ENCODE measurements at regions not wholly inside any gene's neighbourhood (a gene's known extent, or its start where the extent isn't known, plus 50 kb on each side); places are given as distances from the start of the nearest gene placed in this dataset.

DNA sequence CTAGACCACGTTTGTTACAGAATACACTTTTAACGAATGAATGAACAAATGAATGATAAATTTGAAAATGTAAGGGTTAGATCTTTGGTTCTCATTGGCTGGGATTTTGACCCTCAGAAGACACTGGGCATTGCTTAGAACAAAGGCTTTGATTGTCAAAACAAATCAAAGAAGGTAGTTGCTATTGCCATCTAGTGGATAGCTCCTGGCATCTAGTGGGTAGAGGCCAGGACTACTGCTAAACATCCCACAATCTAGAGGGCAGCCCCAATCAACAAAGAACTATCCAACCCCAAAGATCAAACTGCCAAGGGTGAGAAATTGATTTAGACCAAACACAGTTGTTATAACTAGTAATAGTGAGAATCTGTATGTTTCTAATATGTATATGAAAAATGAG is 552.3 kb downstream of the KCNJ3 start:
- no peak overlapping the region for H3K27ac Mint-ChIP-seq
- CTCF ChIA-PET: no interaction called here
- no CpG with 5 or more reads among the region's 2 CpGs for WGBS (ENCODE audit: insufficient coverage)
- TF ChIP-seq, protein P1, sequence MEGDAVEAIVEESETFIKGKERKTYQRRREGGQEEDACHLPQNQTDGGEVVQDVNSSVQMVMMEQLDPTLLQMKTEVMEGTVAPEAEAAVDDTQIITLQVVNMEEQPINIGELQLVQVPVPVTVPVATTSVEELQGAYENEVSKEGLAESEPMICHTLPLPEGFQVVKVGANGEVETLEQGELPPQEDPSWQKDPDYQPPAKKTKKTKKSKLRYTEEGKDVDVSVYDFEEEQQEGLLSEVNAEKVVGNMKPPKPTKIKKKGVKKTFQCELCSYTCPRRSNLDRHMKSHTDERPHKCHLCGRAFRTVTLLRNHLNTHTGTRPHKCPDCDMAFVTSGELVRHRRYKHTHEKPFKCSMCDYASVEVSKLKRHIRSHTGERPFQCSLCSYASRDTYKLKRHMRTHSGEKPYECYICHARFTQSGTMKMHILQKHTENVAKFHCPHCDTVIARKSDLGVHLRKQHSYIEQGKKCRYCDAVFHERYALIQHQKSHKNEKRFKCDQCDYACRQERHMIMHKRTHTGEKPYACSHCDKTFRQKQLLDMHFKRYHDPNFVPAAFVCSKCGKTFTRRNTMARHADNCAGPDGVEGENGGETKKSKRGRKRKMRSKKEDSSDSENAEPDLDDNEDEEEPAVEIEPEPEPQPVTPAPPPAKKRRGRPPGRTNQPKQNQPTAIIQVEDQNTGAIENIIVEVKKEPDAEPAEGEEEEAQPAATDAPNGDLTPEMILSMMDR (IDR thresholded peaks at IDR 0.05): no peak
- no peak for TF ChIP-seq EZH2 (IDR thresholded peaks at IDR 0.05; ENCODE audit: borderline replicate concordance, insufficient read depth, low read depth, low read length, poor library complexity, severe bottlenecking)
- Histone ChIP-seq H3K79me2 (ENCODE audit: control insufficient read depth, insufficient read depth, low read length) (no peaks in the 10 kb centered on the region), H2AFZ (ENCODE audit: insufficient read depth, low read depth, low read length, poor library complexity, severe bottlenecking) (no peak overlapping the region), H3K4me1 (ENCODE audit: control insufficient read depth in 2 of 2, insufficient read depth in 2 of 2, low read length in 2 of 2) (no peaks in the 10 kb centered on the region), H3K4me3 (ENCODE audit: control extremely low read depth in 1 of 5, extremely low read depth in 1 of 5, insufficient read depth in 1 of 5, low read depth in 2 of 5, low read length in 4 of 5) (no peak overlapping the region), H3K9me3 (ENCODE audit: control extremely low read depth in 1 of 3, control insufficient read depth in 2 of 3, insufficient read depth in 1 of 3, low read length in 2 of 3) (no peaks in the 10 kb centered on the region), H3K36me3 (replicated peaks in 1 of 2; ENCODE audit: control extremely low read depth in 1 of 2, control insufficient read depth in 1 of 2, extremely low read depth in 1 of 2, insufficient read depth in 2 of 2, low read length in 1 of 2) (no peaks in the 10 kb centered on the region), H3K4me2 (replicated peaks; ENCODE audit: low read depth, low read length, poor library complexity, severe bottlenecking) (no peak overlapping the region), H3K27ac (ENCODE audit: low read length in 2 of 2) (no peak overlapping the region), H4K20me1 (ENCODE audit: control insufficient read depth, insufficient read depth, low read length, poor library complexity, severe bottlenecking) (no peaks in the 10 kb centered on the region), H3K27me3 (replicated peaks in 1 of 4; ENCODE audit: control extremely low read depth in 1 of 4, control insufficient read depth in 3 of 4, insufficient read depth in 4 of 4, low read length in 3 of 4) (no peaks in the 10 kb centered on the region), H3K9ac (ENCODE audit: low read length) (no peak overlapping the region)
- intact Hi-C loops (cut with micrococcal nuclease): no loop called here
- H3K4me3 Mint-ChIP-seq: no peak overlapping the region
- ATAC-seq (ENCODE audit: low read depth) (no peak), DNase-seq (no peak)
- H3K27me3 Mint-ChIP-seq: no peaks in the 10 kb centered on the region
- no peaks in the 10 kb centered on the region for H3K9me3 Mint-ChIP-seq (ENCODE audit: insufficient read depth)
- no peaks in the 10 kb centered on the region for H3K4me1 Mint-ChIP-seq
- POLR2A ChIA-PET: no interaction called here

DNA sequence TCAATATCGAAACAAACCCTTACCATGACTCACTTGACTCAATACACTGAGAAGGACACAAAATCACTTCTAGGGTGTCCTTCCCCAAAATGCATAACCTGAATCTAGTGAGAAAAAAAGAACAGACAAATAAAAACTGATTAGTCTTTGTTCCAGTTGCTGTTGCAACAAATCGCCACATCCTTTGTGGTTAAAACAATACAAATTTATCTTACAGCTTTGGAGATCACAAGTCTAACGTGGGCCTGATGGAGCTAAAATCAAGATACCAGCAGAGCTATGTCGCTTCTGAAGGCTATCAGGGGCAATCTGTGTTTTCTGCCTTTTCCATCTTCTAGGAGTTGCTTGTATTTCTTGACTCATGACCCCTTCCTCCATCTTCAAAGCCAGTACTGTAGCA is 541.7 kb downstream of the KCNJ3 start:
- intact Hi-C loops (cut with micrococcal nuclease): no loop called here
- 21% methylated on average over 2 of the region's 4 CpGs for WGBS (ENCODE audit: insufficient coverage)

More for the DNA sequence above, 541.7 kb downstream of the KCNJ3 start:
- Mint-ChIP-seq H3K4me1 (no peaks in the 10 kb centered on the region), H3K27ac (no peak overlapping the region), H3K4me3 (no peak overlapping the region), H3K27me3 (no peaks in the 10 kb centered on the region), H3K9me3 (ENCODE audit: insufficient read depth) (no peaks in the 10 kb centered on the region)
- DNase-seq (no peak), ATAC-seq (ENCODE audit: low read depth) (no peak)
- ChIA-PET POLR2A (no interaction called here), CTCF (no interaction called here)
- no peaks in the 10 kb centered on the region for H3K27me3 ChIP-seq (replicated peaks in 1 of 4; ENCODE audit: control extremely low read depth in 1 of 4, control insufficient read depth in 3 of 4, insufficient read depth in 4 of 4, low read length in 3 of 4)
- no peaks in the 10 kb centered on the region for H3K4me1 ChIP-seq (ENCODE audit: control insufficient read depth in 2 of 2, insufficient read depth in 2 of 2, low read length in 2 of 2)
- no peaks in the 10 kb centered on the region for H3K36me3 ChIP-seq (replicated peaks in 1 of 2; ENCODE audit: control extremely low read depth in 1 of 2, control insufficient read depth in 1 of 2, extremely low read depth in 1 of 2, insufficient read depth in 2 of 2, low read length in 1 of 2)
- H2AFZ ChIP-seq (ENCODE audit: insufficient read depth, low read depth, low read length, poor library complexity, severe bottlenecking): no peak overlapping the region
- no peaks in the 10 kb centered on the region for H4K20me1 ChIP-seq (ENCODE audit: control insufficient read depth, insufficient read depth, low read length, poor library complexity, severe bottlenecking)
- no peak overlapping the region for H3K4me3 ChIP-seq (ENCODE audit: control extremely low read depth in 1 of 5, extremely low read depth in 1 of 5, insufficient read depth in 1 of 5, low read depth in 2 of 5, low read length in 4 of 5)
- H3K79me2 ChIP-seq (ENCODE audit: control insufficient read depth, insufficient read depth, low read length): no peaks in the 10 kb centered on the region
- H3K9me3 ChIP-seq (ENCODE audit: control extremely low read depth in 1 of 3, control insufficient read depth in 2 of 3, insufficient read depth in 1 of 3, low read length in 2 of 3): no peaks in the 10 kb centered on the region
- H3K4me2 ChIP-seq (replicated peaks; ENCODE audit: low read depth, low read length, poor library complexity, severe bottlenecking): no peak overlapping the region
- no peak overlapping the region for H3K27ac ChIP-seq (ENCODE audit: low read length in 2 of 2)
- TF ChIP-seq EZH2 (IDR thresholded peaks at IDR 0.05; ENCODE audit: borderline replicate concordance, insufficient read depth, low read depth, low read length, poor library complexity, severe bottlenecking): no peak
- TF ChIP-seq, protein P1 (IDR thresholded peaks at IDR 0.05): no peak
- H3K9ac ChIP-seq (ENCODE audit: low read length): no peak overlapping the region

Data from B cell (primary cell).